HEK293 (cell line): ENCODE measurements at regions not wholly inside any gene's neighbourhood (a gene's known extent, or its start where the extent isn't known, plus 50 kb on each side); places are given as distances from the start of the nearest gene placed in this dataset.

Experiments
- CTCF ChIA-PET: fragments of 350-600 bp; formaldehyde crosslinking; extraction: SDS; loops from one replicate; lab custom pipeline; 2021; ENCODE audit warnings: antibody characterized with exemption; lab: Yijun Ruan, JAX
- POLR2A ChIA-PET: fragments of 300-600 bp; formaldehyde crosslinking; extraction: SDS; loops from one replicate; lab custom pipeline; 2020; ENCODE audit warnings: antibody characterized with exemption, inconsistent platforms; lab: Yijun Ruan, JAX
- H3K27ac ChIP-seq: fragments of 200-500 bp; sonication (Bioruptor generic); 2 replicates; pipeline ENCODE4 v1.5.1; 2014; ENCODE audit warnings: low read depth, low read length, control low read depth, inconsistent platforms; ENCODE audit errors: extremely low read depth
- H3K36me3 ChIP-seq, 2 experiments: fragments of 200-500 bp in 1 of 2; sonication (Bioruptor generic) in 1 of 2; 1 replicate in 1 of 2; 2 replicates in 1 of 2; pipeline ENCODE4 v1.5.1; 2014 to 2017; ENCODE audit warnings: inconsistent platforms in 2 of 2, low read length in 2 of 2; ENCODE audit not compliant: control insufficient read depth in 2 of 2, insufficient read depth in 1 of 2
- H3K4me1 ChIP-seq: fragments of 200-500 bp; sonication (Bioruptor generic); 2 replicates; pipeline ENCODE4 v1.5.1; 2014; ENCODE audit warnings: mild to moderate bottlenecking, low read length, inconsistent platforms; ENCODE audit not compliant: control insufficient read depth, insufficient read depth
- H3K4me3 ChIP-seq: 2 replicates; pipeline ENCODE4 v1.5.1; 2011; ENCODE audit warnings: low read depth, mild to moderate bottlenecking, control low read depth, low read length, moderate library complexity
- H3K9me3 ChIP-seq: fragments of 200-500 bp; sonication (Bioruptor generic); 2 replicates; pipeline ENCODE4 v1.5.1; 2014; ENCODE audit warnings: low read depth, low read length, inconsistent platforms; ENCODE audit not compliant: control insufficient read depth, insufficient read depth
- BCL11B ChIP-seq: fragments of 450-650 bp; formaldehyde crosslinking; IDR thresholded peaks from 2 replicates; pipeline ENCODE4 v1.5.1; 2016; ENCODE audit warnings: low read depth, missing biosample characterization, missing genetic modification characterization
- MZF1 ChIP-seq: fragments of 450-650 bp; formaldehyde crosslinking; IDR thresholded peaks from 2 replicates; pipeline ENCODE4 v1.5.1; 2017; ENCODE audit warnings: missing biosample characterization, missing genetic modification characterization, borderline replicate concordance
- OVOL3 ChIP-seq: fragments of 450-650 bp; formaldehyde crosslinking; IDR thresholded peaks from 2 replicates; pipeline ENCODE4 v1.5.1; 2016; ENCODE audit warnings: missing biosample characterization, missing genetic modification characterization
- ZFP41 ChIP-seq: fragments of 450-650 bp; formaldehyde crosslinking; IDR thresholded peaks from 2 replicates; pipeline ENCODE4 v1.5.1; 2016; ENCODE audit warnings: missing biosample characterization, missing genetic modification characterization, borderline replicate concordance
- ZNF114 ChIP-seq: fragments of 450-650 bp; formaldehyde crosslinking; IDR thresholded peaks from 2 replicates; pipeline ENCODE4 v1.5.0; 2017; ENCODE audit warnings: missing biosample characterization, missing genetic modification characterization
- ZNF140 ChIP-seq: fragments of 450-650 bp; formaldehyde crosslinking; IDR thresholded peaks from 2 replicates; pipeline ENCODE4 v1.5.1; 2016; ENCODE audit warnings: missing biosample characterization, missing genetic modification characterization
- ZNF174 ChIP-seq: fragments of 450-650 bp; formaldehyde crosslinking; IDR thresholded peaks from 2 replicates; pipeline ENCODE4 v1.5.0; 2017; ENCODE audit warnings: missing biosample characterization, mild to moderate bottlenecking, missing genetic modification characterization
- ZNF311 ChIP-seq: fragments of 450-650 bp; formaldehyde crosslinking; IDR thresholded peaks from 2 replicates; pipeline ENCODE4 v1.5.1; 2017; ENCODE audit warnings: missing biosample characterization, missing genetic modification characterization, borderline replicate concordance
- ZNF433 ChIP-seq: fragments of 450-650 bp; formaldehyde crosslinking; IDR thresholded peaks from 2 replicates; pipeline ENCODE4 v1.5.1; 2016; ENCODE audit warnings: missing biosample characterization, missing genetic modification characterization, low read depth
- ZNF501 ChIP-seq: fragments of 450-650 bp; formaldehyde crosslinking; IDR thresholded peaks from 2 replicates; pipeline ENCODE4 v1.5.1; 2016; ENCODE audit warnings: missing biosample characterization, missing genetic modification characterization
- ZNF510 ChIP-seq: fragments of 450-650 bp; formaldehyde crosslinking; IDR thresholded peaks from 2 replicates; pipeline ENCODE4 v1.5.1; 2018; ENCODE audit warnings: mild to moderate bottlenecking, missing genetic modification characterization, missing biosample characterization; ENCODE audit not compliant: insufficient replicate concordance
- ZSCAN16 ChIP-seq: fragments of 450-650 bp; formaldehyde crosslinking; IDR thresholded peaks from 2 replicates; pipeline ENCODE4 v1.5.1; 2016; ENCODE audit warnings: missing biosample characterization, missing genetic modification characterization
- ZSCAN23 ChIP-seq: fragments of 450-650 bp; formaldehyde crosslinking; IDR thresholded peaks from 2 replicates; pipeline ENCODE4 v1.5.1; 2016; ENCODE audit warnings: missing biosample characterization, missing genetic modification characterization
- ZSCAN30 ChIP-seq: fragments of 450-650 bp; IDR thresholded peaks from 2 replicates; pipeline ENCODE4 v1.5.1; 2018; ENCODE audit warnings: missing biosample characterization, mild to moderate bottlenecking, missing genetic modification characterization, moderate library complexity
- ZXDB ChIP-seq: fragments of 450-650 bp; formaldehyde crosslinking; IDR thresholded peaks from 2 replicates; pipeline ENCODE4 v1.5.1; 2016; ENCODE audit warnings: missing biosample characterization, missing genetic modification characterization
- TF ChIP-seq, protein P1 (sequence below): fragments of 450-650 bp; formaldehyde crosslinking; IDR thresholded peaks from 2 replicates; pipeline ENCODE4 v1.5.1; 2017; ENCODE audit warnings: missing biosample characterization, missing genetic modification characterization
- TF ChIP-seq, protein P2 (sequence below): fragments of 450-650 bp; formaldehyde crosslinking; IDR thresholded peaks from 2 replicates; pipeline ENCODE4 v1.5.1; 2016; ENCODE audit warnings: missing biosample characterization, missing genetic modification characterization
- TF ChIP-seq, protein P3 (sequence below): fragments of 450-650 bp; formaldehyde crosslinking; IDR thresholded peaks from 2 replicates; pipeline ENCODE4 v1.5.1; 2017; ENCODE audit warnings: missing biosample characterization, missing genetic modification characterization
- TF ChIP-seq, protein P4 (sequence below): fragments of 450-650 bp; formaldehyde crosslinking; IDR thresholded peaks from 2 replicates; pipeline ENCODE4 v1.5.1; 2017; ENCODE audit warnings: missing biosample characterization, missing genetic modification characterization

DNA sequence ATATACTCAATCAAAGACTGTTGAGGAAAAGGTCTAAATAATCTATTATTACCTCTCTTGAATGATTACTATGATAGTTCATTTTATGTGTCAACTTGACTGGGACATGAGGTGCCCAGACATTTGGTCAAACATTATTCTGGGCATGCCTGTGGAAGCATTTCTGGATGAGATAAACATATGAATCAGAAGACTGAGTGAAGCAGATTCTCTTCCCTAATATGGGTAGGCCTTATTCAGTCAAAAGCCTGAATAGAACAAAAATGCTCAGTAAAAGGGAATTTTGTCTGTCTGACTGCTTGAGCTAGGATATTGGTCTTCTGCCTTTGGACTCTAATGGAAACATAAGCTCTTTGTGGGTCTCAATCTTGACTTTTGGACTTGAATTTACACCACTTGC is 73.3 kb upstream of the SOX13 start (continued):
- TF ChIP-seq BCL11B (no peak), ZSCAN30 (tag by site-specific recombination) (no peak), ZNF174 (no peak), ZSCAN23 (tag by site-specific recombination) (no peak), ZNF510 (tag by site-specific recombination) (no peak), ZFP41 (no peak), ZNF311 (no peak), ZXDB (tag by site-specific recombination) (no peak), ZNF114 (no peak), ZSCAN16 (tag by site-specific recombination) (no peak), ZNF433 (tag by site-specific recombination) (no peak)
- TF ChIP-seq, protein P1, sequence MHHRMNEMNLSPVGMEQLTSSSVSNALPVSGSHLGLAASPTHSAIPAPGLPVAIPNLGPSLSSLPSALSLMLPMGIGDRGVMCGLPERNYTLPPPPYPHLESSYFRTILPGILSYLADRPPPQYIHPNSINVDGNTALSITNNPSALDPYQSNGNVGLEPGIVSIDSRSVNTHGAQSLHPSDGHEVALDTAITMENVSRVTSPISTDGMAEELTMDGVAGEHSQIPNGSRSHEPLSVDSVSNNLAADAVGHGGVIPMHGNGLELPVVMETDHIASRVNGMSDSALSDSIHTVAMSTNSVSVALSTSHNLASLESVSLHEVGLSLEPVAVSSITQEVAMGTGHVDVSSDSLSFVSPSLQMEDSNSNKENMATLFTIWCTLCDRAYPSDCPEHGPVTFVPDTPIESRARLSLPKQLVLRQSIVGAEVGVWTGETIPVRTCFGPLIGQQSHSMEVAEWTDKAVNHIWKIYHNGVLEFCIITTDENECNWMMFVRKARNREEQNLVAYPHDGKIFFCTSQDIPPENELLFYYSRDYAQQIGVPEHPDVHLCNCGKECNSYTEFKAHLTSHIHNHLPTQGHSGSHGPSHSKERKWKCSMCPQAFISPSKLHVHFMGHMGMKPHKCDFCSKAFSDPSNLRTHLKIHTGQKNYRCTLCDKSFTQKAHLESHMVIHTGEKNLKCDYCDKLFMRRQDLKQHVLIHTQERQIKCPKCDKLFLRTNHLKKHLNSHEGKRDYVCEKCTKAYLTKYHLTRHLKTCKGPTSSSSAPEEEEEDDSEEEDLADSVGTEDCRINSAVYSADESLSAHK (tag by site-specific recombination), result no peak
- TF ChIP-seq, protein P2, sequence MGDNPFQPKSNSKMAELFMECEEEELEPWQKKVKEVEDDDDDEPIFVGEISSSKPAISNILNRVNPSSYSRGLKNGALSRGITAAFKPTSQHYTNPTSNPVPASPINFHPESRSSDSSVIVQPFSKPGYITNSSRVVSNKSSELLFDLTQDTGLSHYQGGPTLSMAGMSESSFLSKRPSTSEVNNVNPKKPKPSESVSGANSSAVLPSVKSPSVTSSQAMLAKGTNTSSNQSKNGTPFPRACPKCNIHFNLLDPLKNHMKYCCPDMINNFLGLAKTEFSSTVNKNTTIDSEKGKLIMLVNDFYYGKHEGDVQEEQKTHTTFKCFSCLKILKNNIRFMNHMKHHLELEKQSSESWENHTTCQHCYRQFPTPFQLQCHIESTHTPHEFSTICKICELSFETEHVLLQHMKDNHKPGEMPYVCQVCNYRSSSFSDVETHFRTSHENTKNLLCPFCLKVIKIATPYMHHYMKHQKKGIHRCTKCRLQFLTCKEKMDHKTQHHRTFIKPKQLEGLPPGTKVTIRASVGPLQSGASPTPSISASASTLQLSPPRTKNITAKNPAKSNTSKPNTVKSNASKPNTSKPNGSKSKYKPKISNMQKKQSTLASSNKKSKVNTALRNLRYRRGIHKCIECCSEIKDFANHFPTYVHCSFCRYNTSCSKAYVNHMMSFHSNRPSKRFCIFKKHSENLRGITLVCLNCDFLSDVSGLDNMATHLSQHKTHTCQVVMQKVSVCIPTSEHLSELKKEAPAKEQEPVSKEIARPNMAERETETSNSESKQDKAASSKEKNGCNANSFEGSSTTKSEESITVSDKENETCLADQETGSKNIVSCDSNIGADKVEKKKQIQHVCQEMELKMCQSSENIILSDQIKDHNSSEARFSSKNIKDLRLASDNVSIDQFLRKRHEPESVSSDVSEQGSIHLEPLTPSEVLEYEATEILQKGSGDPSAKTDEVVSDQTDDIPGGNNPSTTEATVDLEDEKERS, result no peak

DNA sequence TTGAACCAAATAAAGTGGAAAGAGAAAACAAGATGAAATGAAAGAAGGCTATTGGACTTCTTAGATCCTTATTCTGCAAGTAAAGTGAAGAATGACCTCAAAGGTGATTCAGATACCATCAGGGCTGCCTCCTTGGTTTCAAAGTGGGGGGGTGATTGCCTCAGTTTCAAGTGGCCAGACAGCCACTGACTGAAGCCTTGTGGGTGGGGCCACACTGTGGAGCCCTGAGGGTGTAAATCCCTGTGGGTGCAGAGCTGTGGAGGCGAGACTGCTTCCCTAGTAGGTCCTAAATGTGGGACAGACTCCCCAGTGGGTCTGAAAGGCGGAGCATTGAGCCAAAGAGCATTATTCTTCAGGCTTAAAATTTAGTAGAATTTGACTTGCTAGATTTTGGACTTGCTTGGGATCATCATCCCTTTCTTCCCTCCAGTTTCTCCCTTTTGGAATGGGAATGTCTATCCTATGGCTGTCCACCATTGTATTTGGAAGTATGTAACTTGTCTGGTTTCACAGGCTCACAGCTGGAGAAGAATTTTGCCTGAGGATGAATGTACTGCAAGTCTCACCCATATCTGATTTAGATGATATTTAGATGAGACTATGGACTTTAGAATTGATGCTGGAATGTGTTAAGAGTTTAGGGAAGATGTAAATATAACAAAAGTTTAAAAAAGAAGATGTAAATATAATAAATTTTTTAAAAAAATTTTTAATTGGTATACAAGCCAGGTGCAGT is 71.6 kb upstream of the SOX13 start:
- Histone ChIP-seq H3K36me3 (no peaks in the 10 kb centered on the region), H3K4me3 (no peak overlapping the region), H3K9me3 (no peaks in the 10 kb centered on the region), H3K27ac (no peak overlapping the region), H3K4me1 (no peaks in the 10 kb centered on the region)
- TF ChIP-seq ZNF501 (no peak), ZNF311 (no peak), MZF1 (tag by site-specific recombination) (no peak), ZNF140 (no peak), OVOL3 (tag by site-specific recombination) (no peak)
- TF ChIP-seq, protein P3, sequence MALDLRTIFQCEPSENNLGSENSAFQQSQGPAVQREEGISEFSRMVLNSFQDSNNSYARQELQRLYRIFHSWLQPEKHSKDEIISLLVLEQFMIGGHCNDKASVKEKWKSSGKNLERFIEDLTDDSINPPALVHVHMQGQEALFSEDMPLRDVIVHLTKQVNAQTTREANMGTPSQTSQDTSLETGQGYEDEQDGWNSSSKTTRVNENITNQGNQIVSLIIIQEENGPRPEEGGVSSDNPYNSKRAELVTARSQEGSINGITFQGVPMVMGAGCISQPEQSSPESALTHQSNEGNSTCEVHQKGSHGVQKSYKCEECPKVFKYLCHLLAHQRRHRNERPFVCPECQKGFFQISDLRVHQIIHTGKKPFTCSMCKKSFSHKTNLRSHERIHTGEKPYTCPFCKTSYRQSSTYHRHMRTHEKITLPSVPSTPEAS (tag by site-specific recombination), result no peak
- TF ChIP-seq, protein P4, sequence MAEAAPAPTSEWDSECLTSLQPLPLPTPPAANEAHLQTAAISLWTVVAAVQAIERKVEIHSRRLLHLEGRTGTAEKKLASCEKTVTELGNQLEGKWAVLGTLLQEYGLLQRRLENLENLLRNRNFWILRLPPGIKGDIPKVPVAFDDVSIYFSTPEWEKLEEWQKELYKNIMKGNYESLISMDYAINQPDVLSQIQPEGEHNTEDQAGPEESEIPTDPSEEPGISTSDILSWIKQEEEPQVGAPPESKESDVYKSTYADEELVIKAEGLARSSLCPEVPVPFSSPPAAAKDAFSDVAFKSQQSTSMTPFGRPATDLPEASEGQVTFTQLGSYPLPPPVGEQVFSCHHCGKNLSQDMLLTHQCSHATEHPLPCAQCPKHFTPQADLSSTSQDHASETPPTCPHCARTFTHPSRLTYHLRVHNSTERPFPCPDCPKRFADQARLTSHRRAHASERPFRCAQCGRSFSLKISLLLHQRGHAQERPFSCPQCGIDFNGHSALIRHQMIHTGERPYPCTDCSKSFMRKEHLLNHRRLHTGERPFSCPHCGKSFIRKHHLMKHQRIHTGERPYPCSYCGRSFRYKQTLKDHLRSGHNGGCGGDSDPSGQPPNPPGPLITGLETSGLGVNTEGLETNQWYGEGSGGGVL (tag by site-specific recombination), result no peak
- ChIA-PET POLR2A (no interaction called here), CTCF (interaction anchor here (0.7 kb wide), 1 partner anchor 520 kb away, joined by 4 read pairs; no protein-coding TSS in a partner anchor)
